ENCODE measurements at regions not wholly inside any gene's neighbourhood (a gene's known extent, or its start where the extent isn't known, plus 50 kb on each side); places are given as distances from the start of the nearest gene placed in this dataset.

- Histone ChIP-seq H3K9me3 (no peaks in the 10 kb centered on the region), H3K4me3 (no peak overlapping the region), H3K4me1 (peaks cover 0 to 11% (median 9%) of the 10 kb centered on the region in 4 donors), H3K27me3 (no peaks in the 10 kb centered on the region), H3K27ac (no peak overlapping the region), H3K36me3 (no peaks in the 10 kb centered on the region)
- DNase-seq, result peak in 1 of 2 donors; percentile 78
- intact Hi-C loops (cut with DNase I; ENCODE audit: low total_unique reads), result no loop called here
- no peak for TF ChIP-seq POLR2A (IDR thresholded peaks at IDR 0.05)
- TF ChIP-seq EP300 (IDR thresholded peaks at IDR 0.05), result no peak
- no peak for TF ChIP-seq CTCF (IDR thresholded peaks at IDR 0.05)
- no peak for TF ChIP-seq POLR2AphosphoS5 (IDR thresholded peaks at IDR 0.05)
- WGBS, 5 donors, result 23 to 33% (median 29%) methylated on average over 12 of the region's 12 CpGs
These were observed 326.6 kb downstream of the MN1 start for GRCh38 chr22:27474711-27475547.

- 39 to 54% (median 42%) methylated on average over 3 of the region's 3 CpGs for WGBS, 5 donors
- Histone ChIP-seq H3K9me3 (no peaks in the 10 kb centered on the region), H3K36me3 (no peaks in the 10 kb centered on the region), H3K4me3 (no peak overlapping the region), H3K27ac (no peak overlapping the region), H3K4me1 (peaks cover 0 to 11% (median 9%) of the 10 kb centered on the region in 4 donors), H3K27me3 (no peaks in the 10 kb centered on the region)
- DNase-seq, result no peak
- TF ChIP-seq CTCF (IDR thresholded peaks at IDR 0.05), result no peak
- TF ChIP-seq POLR2A (IDR thresholded peaks at IDR 0.05), result no peak
- TF ChIP-seq POLR2AphosphoS5 (IDR thresholded peaks at IDR 0.05), result no peak
- TF ChIP-seq EP300 (IDR thresholded peaks at IDR 0.05), result no peak
- intact Hi-C loops (cut with DNase I; ENCODE audit: low total_unique reads), result no loop called here
These were observed 326.0 kb downstream of the MN1 start for GRCh38 chr22:27475548-27475897.

GRCh38 chr22:27476318-27476717, 325.2 kb downstream of the MN1 start:
- H3K4me3 ChIP-seq, result no peak overlapping the region
- no peak for DNase-seq
- no peak for TF ChIP-seq EP300 (IDR thresholded peaks at IDR 0.05)
- no peak for TF ChIP-seq POLR2A (IDR thresholded peaks at IDR 0.05)
- no peak for TF ChIP-seq CTCF (IDR thresholded peaks at IDR 0.05)
- no peak for TF ChIP-seq POLR2AphosphoS5 (IDR thresholded peaks at IDR 0.05)
- H3K27me3 ChIP-seq, result no peaks in the 10 kb centered on the region
- H3K36me3 ChIP-seq, result no peaks in the 10 kb centered on the region
- peaks cover 0 to 11% (median 9%) of the 10 kb centered on the region in 4 donors for H3K4me1 ChIP-seq
- intact Hi-C loops (cut with DNase I; ENCODE audit: low total_unique reads), result no loop called here
- H3K27ac ChIP-seq, result no peak overlapping the region
- WGBS, 5 donors, result 84 to 96% (median 93%) methylated on average over 11 of the region's 11 CpGs
- no peaks in the 10 kb centered on the region for H3K9me3 ChIP-seq

- DNase-seq, result no peak
- WGBS, 5 donors, result 78 to 85% (median 83%) methylated on average over 8 of the region's 8 CpGs
- no peaks in the 10 kb centered on the region for H3K36me3 ChIP-seq
- H3K27me3 ChIP-seq, result no peaks in the 10 kb centered on the region
- H3K4me1 ChIP-seq, result peaks cover 0 to 11% (median 9%) of the 10 kb centered on the region in 4 donors
- no peak overlapping the region for H3K27ac ChIP-seq
- intact Hi-C loops (cut with DNase I; ENCODE audit: low total_unique reads), result no loop called here
- H3K4me3 ChIP-seq, result no peak overlapping the region
- no peaks in the 10 kb centered on the region for H3K9me3 ChIP-seq
- no peak for TF ChIP-seq CTCF (IDR thresholded peaks at IDR 0.05)
- no peak for TF ChIP-seq POLR2AphosphoS5 (IDR thresholded peaks at IDR 0.05)
- no peak for TF ChIP-seq EP300 (IDR thresholded peaks at IDR 0.05)
- TF ChIP-seq POLR2A (IDR thresholded peaks at IDR 0.05), result no peak
These were observed 324.8 kb downstream of the MN1 start for GRCh38 chr22:27476729-27477128.

All from stomach (tissue), 8 donors.